ENCODE measurements at regions not wholly inside any gene's neighbourhood (a gene's known extent, or its start where the extent isn't known, plus 50 kb on each side); places are given as distances from the start of the nearest gene placed in this dataset.

- Histone ChIP-seq H3K27ac (no peak overlapping the region), H3K4me3 (no peak overlapping the region), H3K4me2 (ENCODE audit: unreplicated experiment) (no peak overlapping the region), H3K36me3 (ENCODE audit: low read depth) (no peaks in the 10 kb centered on the region), H4K20me1 (ENCODE audit: insufficient read depth) (no peaks in the 10 kb centered on the region), H3K27me3 (replicated peaks; ENCODE audit: insufficient read depth) (no peaks in the 10 kb centered on the region), H3K9ac (no peak overlapping the region), H3K9me3 (ENCODE audit: low read depth) (no peaks in the 10 kb centered on the region), H3K4me1 (ENCODE audit: insufficient read depth) (peaks cover 9% of the 10 kb centered on the region), H2AFZ (no peak overlapping the region), H3K79me2 (ENCODE audit: insufficient read depth) (no peaks in the 10 kb centered on the region), H3F3A (ENCODE audit: insufficient read depth) (peaks cover 12% of the 10 kb centered on the region; the same call in 1 of the 2 replicates), H3K9me2 (ENCODE audit: insufficient read depth) (no peaks in the 10 kb centered on the region)
- in situ Hi-C loops (cut with MboI) = no loop called here
- WGBS, 2 experiments (ENCODE audit: low coverage in 1 of 2, low lambda C conversion rate in 2 of 2, missing lambda C conversion rate in 2 of 2) = 63% methylated on average over 8 of the region's 8 CpGs
- TF ChIP-seq EZH2phosphoT487 (IDR thresholded peaks at IDR 0.05; ENCODE audit: insufficient read depth, low read depth) = no peak
- no peak for DNase-seq
Measured at GRCh38 chr2:220569112-220569897, 941.9 kb downstream of the SLC4A3 start.

- Histone ChIP-seq H3K27ac (no peak overlapping the region), H3K79me2 (ENCODE audit: insufficient read depth) (no peaks in the 10 kb centered on the region), H3K27me3 (replicated peaks; ENCODE audit: insufficient read depth) (no peaks in the 10 kb centered on the region), H3K36me3 (ENCODE audit: low read depth) (no peaks in the 10 kb centered on the region), H3K9me2 (ENCODE audit: insufficient read depth) (no peaks in the 10 kb centered on the region), H4K20me1 (ENCODE audit: insufficient read depth) (no peaks in the 10 kb centered on the region), H3F3A (ENCODE audit: insufficient read depth) (peaks cover 12% of the 10 kb centered on the region; the same call in 1 of the 2 replicates), H2AFZ (no peak overlapping the region), H3K9me3 (ENCODE audit: low read depth) (no peaks in the 10 kb centered on the region), H3K4me1 (ENCODE audit: insufficient read depth) (peaks cover 9% of the 10 kb centered on the region), H3K4me3 (no peak overlapping the region), H3K4me2 (ENCODE audit: unreplicated experiment) (peak overlapping the region; percentile 47), H3K9ac (no peak overlapping the region)
- in situ Hi-C loops (cut with MboI) = no loop called here
- 41 to 44% methylated on average over 4 of the region's 4 CpGs for WGBS, 2 experiments (ENCODE audit: low coverage in 1 of 2, low lambda C conversion rate in 2 of 2, missing lambda C conversion rate in 2 of 2)
- no peak for TF ChIP-seq EZH2phosphoT487 (IDR thresholded peaks at IDR 0.05; ENCODE audit: insufficient read depth, low read depth)
- TF ChIP-seq EZH2 (IDR thresholded peaks at IDR 0.05; ENCODE audit: insufficient read depth, poor library complexity, severe bottlenecking) = no peak
- peak; percentile 83 for DNase-seq
Measured at GRCh38 chr2:220572385-220572784, 945.0 kb downstream of the SLC4A3 start.

GRCh38 chr2:220574038-220574437 is 946.6 kb downstream of the SLC4A3 start:
- in situ Hi-C loops (cut with MboI) = no loop called here
- Histone ChIP-seq H2AFZ (no peak overlapping the region), H3K4me2 (ENCODE audit: unreplicated experiment) (no peak overlapping the region), H3K27ac (no peak overlapping the region), H3K4me1 (ENCODE audit: insufficient read depth) (peaks cover 9% of the 10 kb centered on the region), H3K9me3 (ENCODE audit: low read depth) (no peaks in the 10 kb centered on the region), H3K9me2 (ENCODE audit: insufficient read depth) (no peaks in the 10 kb centered on the region), H4K20me1 (ENCODE audit: insufficient read depth) (no peaks in the 10 kb centered on the region), H3K4me3 (no peak overlapping the region), H3K27me3 (replicated peaks; ENCODE audit: insufficient read depth) (no peaks in the 10 kb centered on the region), H3F3A (ENCODE audit: insufficient read depth) (peaks cover 12% of the 10 kb centered on the region; the same call in 1 of the 2 replicates), H3K79me2 (ENCODE audit: insufficient read depth) (no peaks in the 10 kb centered on the region), H3K36me3 (ENCODE audit: low read depth) (no peaks in the 10 kb centered on the region), H3K9ac (no peak overlapping the region)
- no peak for DNase-seq
- TF ChIP-seq EZH2phosphoT487 (IDR thresholded peaks at IDR 0.05; ENCODE audit: insufficient read depth, low read depth) = no peak
- no peak for TF ChIP-seq EZH2 (IDR thresholded peaks at IDR 0.05; ENCODE audit: insufficient read depth, poor library complexity, severe bottlenecking)
- 39 to 47% methylated on average over 2 of the region's 2 CpGs for WGBS, 2 experiments (ENCODE audit: low coverage in 1 of 2, low lambda C conversion rate in 2 of 2, missing lambda C conversion rate in 2 of 2)

- 41 to 53% methylated on average over 1 of the region's 1 CpG for WGBS, 2 experiments (ENCODE audit: low coverage in 1 of 2, low lambda C conversion rate in 2 of 2, missing lambda C conversion rate in 2 of 2)
- DNase-seq = no peak
- H3K27ac ChIP-seq = no peak overlapping the region
- H4K20me1 ChIP-seq (ENCODE audit: insufficient read depth) = no peaks in the 10 kb centered on the region
- no peaks in the 10 kb centered on the region for H3K36me3 ChIP-seq (ENCODE audit: low read depth)
- H3K9ac ChIP-seq = no peak overlapping the region
- H3F3A ChIP-seq (ENCODE audit: insufficient read depth) = peaks cover 12% of the 10 kb centered on the region; the same call in 1 of the 2 replicates
- no peaks in the 10 kb centered on the region for H3K9me3 ChIP-seq (ENCODE audit: low read depth)
- no peak overlapping the region for H2AFZ ChIP-seq
- TF ChIP-seq EZH2 (IDR thresholded peaks at IDR 0.05; ENCODE audit: insufficient read depth, poor library complexity, severe bottlenecking) (no peak), EZH2phosphoT487 (IDR thresholded peaks at IDR 0.05; ENCODE audit: insufficient read depth, low read depth) (no peak)
- in situ Hi-C loops (cut with MboI) = no loop called here
- no peak overlapping the region for H3K4me2 ChIP-seq (ENCODE audit: unreplicated experiment)
- no peaks in the 10 kb centered on the region for H3K79me2 ChIP-seq (ENCODE audit: insufficient read depth)
- no peaks in the 10 kb centered on the region for H3K9me2 ChIP-seq (ENCODE audit: insufficient read depth)
- H3K4me1 ChIP-seq (ENCODE audit: insufficient read depth) = peaks cover 9% of the 10 kb centered on the region
- no peak overlapping the region for H3K4me3 ChIP-seq
- H3K27me3 ChIP-seq (replicated peaks; ENCODE audit: insufficient read depth) = no peaks in the 10 kb centered on the region
Measured at GRCh38 chr2:220575963-220576362, 948.5 kb downstream of the SLC4A3 start.
